ENCODE measurements at regions not wholly inside any gene's neighbourhood (a gene's known extent, or its start where the extent isn't known, plus 50 kb on each side); places are given as distances from the start of the nearest gene placed in this dataset.

- TF ChIP-seq EZH2 (IDR thresholded peaks at IDR 0.05; ENCODE audit: low read length, missing control alignments) = no peak
- TF ChIP-seq, protein P1, sequence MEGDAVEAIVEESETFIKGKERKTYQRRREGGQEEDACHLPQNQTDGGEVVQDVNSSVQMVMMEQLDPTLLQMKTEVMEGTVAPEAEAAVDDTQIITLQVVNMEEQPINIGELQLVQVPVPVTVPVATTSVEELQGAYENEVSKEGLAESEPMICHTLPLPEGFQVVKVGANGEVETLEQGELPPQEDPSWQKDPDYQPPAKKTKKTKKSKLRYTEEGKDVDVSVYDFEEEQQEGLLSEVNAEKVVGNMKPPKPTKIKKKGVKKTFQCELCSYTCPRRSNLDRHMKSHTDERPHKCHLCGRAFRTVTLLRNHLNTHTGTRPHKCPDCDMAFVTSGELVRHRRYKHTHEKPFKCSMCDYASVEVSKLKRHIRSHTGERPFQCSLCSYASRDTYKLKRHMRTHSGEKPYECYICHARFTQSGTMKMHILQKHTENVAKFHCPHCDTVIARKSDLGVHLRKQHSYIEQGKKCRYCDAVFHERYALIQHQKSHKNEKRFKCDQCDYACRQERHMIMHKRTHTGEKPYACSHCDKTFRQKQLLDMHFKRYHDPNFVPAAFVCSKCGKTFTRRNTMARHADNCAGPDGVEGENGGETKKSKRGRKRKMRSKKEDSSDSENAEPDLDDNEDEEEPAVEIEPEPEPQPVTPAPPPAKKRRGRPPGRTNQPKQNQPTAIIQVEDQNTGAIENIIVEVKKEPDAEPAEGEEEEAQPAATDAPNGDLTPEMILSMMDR (conservative IDR thresholded peaks at IDR 0.05 in 1 of 2, IDR thresholded peaks at IDR 0.05 in 1 of 2; ENCODE audit: low read depth in 1 of 2, low read length in 2 of 2) = no peak
These were observed 66.8 kb downstream of the UNC5CL start for GRCh38 chr6:40972190-40972589.

Data from fibroblast of lung (primary cell).